ENCODE measurements at regions not wholly inside any gene's neighbourhood (a gene's known extent, or its start where the extent isn't known, plus 50 kb on each side); places are given as distances from the start of the nearest gene placed in this dataset.

GRCh38 chrX:39251995-39252394 is 450.7 kb downstream of the MID1IP1 start:
- TF ChIP-seq, protein P1, sequence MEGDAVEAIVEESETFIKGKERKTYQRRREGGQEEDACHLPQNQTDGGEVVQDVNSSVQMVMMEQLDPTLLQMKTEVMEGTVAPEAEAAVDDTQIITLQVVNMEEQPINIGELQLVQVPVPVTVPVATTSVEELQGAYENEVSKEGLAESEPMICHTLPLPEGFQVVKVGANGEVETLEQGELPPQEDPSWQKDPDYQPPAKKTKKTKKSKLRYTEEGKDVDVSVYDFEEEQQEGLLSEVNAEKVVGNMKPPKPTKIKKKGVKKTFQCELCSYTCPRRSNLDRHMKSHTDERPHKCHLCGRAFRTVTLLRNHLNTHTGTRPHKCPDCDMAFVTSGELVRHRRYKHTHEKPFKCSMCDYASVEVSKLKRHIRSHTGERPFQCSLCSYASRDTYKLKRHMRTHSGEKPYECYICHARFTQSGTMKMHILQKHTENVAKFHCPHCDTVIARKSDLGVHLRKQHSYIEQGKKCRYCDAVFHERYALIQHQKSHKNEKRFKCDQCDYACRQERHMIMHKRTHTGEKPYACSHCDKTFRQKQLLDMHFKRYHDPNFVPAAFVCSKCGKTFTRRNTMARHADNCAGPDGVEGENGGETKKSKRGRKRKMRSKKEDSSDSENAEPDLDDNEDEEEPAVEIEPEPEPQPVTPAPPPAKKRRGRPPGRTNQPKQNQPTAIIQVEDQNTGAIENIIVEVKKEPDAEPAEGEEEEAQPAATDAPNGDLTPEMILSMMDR (optimal IDR thresholded peaks at IDR 0.05 in 1 of 3, IDR thresholded peaks at IDR 0.05 in 1 of 3, conservative IDR thresholded peaks at IDR 0.05 in 1 of 3; ENCODE audit: extremely low read depth in 1 of 3, insufficient read depth in 2 of 3, low read length in 3 of 3) = no peak
- no peak for TF ChIP-seq EZH2 (IDR thresholded peaks at IDR 0.05; ENCODE audit: low read length)

Measured in keratinocyte (primary cell).